Gastroesophageal sphincter (tissue), 4 donors: ENCODE measurements at regions not wholly inside any gene's neighbourhood (a gene's known extent, or its start where the extent isn't known, plus 50 kb on each side); places are given as distances from the start of the nearest gene placed in this dataset.

Experiments used
- ATAC-seq: fragments of 150-250 bp; one replicate; pipeline ENCODE4 v1.9.1; 2016; ENCODE audit warnings: mild to moderate bottlenecking, moderate library complexity
- H3K27ac ChIP-seq, 4 donors: fragments of 200-600 bp; sonication (generic) in 3 of 4; 1 replicate in 3 of 4; 2 replicates in 1 of 4; pipeline ENCODE4 v1.5.1; 2016 to 2019
- H3K27me3 ChIP-seq: fragments of 200-600 bp; sonication (generic); one replicate; pipeline ENCODE4 v1.5.1; 2019
- H3K36me3 ChIP-seq, 2 donors: fragments of 200-600 bp; sonication (generic); one replicate each; pipeline ENCODE4 v1.5.1; 2019; ENCODE audit warnings: control low read depth in 1 of 2
- H3K4me1 ChIP-seq, 3 donors: fragments of 200-600 bp; sonication (generic); 1 replicate in 2 of 3; 2 replicates in 1 of 3; pipeline ENCODE4 v1.5.1; 2016 to 2019; ENCODE audit warnings: control low read depth in 2 of 3
- H3K4me3 ChIP-seq, 2 donors: fragments of 200-600 bp; sonication (generic); one replicate each; pipeline ENCODE4 v1.5.1; 2019; ENCODE audit warnings: mild to moderate bottlenecking in 1 of 2, moderate library complexity in 1 of 2
- H3K9me3 ChIP-seq, 3 donors: fragments of 200-600 bp; sonication (generic); one replicate each; pipeline ENCODE4 v1.5.1; 2017 to 2019; ENCODE audit warnings: control low read depth in 2 of 3
- EP300 ChIP-seq: sonication (generic); formaldehyde crosslinking; IDR thresholded peaks from one replicate; pipeline ENCODE4 v1.6.1; 2017; ENCODE audit warnings: antibody characterized with exemption, mild to moderate bottlenecking
- POLR2A ChIP-seq, 2 donors: fragments of 450-650 bp; IDR thresholded peaks; one replicate each; pipeline ENCODE4 v1.6.1; 2017; ENCODE audit warnings: antibody characterized with exemption in 2 of 2, mild to moderate bottlenecking in 2 of 2, moderate library complexity in 1 of 2
- POLR2AphosphoS5 ChIP-seq: sonication (generic); formaldehyde crosslinking; IDR thresholded peaks from one replicate; pipeline ENCODE4 v1.6.1; 2017; ENCODE audit warnings: antibody characterized with exemption
- WGBS, 2 donors: methylation state at CpG; one replicate each; pipeline ENCODE4 v1.1.5; 2018; ENCODE audit warnings: low coverage in 1 of 2; 5-methylcytosine and 5-hydroxymethylcytosine counted together
- TF ChIP-seq, protein P1 (sequence below), 4 experiments: fragments of 200-600 bp in 2 of 4; fragments of 450-650 bp in 2 of 4; sonication (generic) in 1 of 4; IDR thresholded peaks; one replicate each; pipeline ENCODE4 v1.5.1; 2017 to 2019; ENCODE audit warnings: antibody characterized with exemption in 4 of 4, mild to moderate bottlenecking in 2 of 4, moderate library complexity in 2 of 4

DNA sequence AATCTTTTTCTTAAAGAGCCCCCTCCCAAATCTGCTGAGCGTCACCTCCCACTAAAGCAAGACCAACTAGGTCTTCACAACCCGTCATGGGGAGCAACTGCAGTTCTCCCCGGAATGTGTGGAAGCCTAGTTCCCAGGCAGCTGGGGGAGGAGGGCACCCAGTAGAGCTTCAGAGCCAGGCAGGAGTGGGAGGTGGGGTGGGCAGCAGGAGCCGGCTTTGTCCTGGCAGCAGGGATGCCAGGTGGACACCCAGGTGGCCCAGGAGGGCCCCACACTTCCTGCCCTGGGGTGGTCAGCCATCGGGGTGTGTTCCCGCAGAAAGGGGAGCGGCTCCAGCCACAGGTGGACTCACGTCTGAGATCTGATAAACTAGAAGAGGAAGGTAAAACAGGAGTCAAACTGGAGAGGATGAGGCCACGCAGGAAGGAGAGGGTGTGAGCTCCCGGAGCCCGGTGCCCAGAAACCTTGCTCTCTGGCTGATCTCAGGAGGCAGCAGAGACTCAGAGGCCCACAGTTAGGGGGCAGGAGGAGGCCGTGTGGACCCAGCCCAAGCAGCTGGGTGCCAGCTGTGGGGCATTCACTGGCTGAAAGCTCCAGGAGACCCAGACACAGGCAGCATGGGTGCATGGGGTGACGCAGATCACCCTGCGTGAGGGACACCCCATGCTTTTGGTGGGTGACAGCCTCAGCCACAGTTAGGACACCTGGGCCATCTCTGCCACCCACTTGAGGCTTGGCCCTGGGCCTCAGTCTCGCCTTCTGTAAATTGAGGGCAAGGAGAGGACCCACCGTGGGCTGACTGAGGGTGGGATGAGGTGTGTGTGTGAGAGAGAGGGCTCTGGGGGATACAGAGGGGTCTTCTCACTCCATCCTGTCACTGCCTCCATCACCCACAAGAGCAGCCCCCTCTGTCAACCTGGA, 260.8 kb upstream of the TNRC6C start:
- TF ChIP-seq POLR2AphosphoS5 = no peak
- no peak for TF ChIP-seq POLR2A (IDR thresholded peaks at IDR 0.05)
- no peak for TF ChIP-seq EP300
- TF ChIP-seq, protein P1, sequence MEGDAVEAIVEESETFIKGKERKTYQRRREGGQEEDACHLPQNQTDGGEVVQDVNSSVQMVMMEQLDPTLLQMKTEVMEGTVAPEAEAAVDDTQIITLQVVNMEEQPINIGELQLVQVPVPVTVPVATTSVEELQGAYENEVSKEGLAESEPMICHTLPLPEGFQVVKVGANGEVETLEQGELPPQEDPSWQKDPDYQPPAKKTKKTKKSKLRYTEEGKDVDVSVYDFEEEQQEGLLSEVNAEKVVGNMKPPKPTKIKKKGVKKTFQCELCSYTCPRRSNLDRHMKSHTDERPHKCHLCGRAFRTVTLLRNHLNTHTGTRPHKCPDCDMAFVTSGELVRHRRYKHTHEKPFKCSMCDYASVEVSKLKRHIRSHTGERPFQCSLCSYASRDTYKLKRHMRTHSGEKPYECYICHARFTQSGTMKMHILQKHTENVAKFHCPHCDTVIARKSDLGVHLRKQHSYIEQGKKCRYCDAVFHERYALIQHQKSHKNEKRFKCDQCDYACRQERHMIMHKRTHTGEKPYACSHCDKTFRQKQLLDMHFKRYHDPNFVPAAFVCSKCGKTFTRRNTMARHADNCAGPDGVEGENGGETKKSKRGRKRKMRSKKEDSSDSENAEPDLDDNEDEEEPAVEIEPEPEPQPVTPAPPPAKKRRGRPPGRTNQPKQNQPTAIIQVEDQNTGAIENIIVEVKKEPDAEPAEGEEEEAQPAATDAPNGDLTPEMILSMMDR (IDR thresholded peaks at IDR 0.05) = no peak
- H3K27ac ChIP-seq = no peak overlapping the region
- 93 to 100% methylated on average over 1 to 2 of the region's 16 CpGs for WGBS, 2 donors

DNA sequence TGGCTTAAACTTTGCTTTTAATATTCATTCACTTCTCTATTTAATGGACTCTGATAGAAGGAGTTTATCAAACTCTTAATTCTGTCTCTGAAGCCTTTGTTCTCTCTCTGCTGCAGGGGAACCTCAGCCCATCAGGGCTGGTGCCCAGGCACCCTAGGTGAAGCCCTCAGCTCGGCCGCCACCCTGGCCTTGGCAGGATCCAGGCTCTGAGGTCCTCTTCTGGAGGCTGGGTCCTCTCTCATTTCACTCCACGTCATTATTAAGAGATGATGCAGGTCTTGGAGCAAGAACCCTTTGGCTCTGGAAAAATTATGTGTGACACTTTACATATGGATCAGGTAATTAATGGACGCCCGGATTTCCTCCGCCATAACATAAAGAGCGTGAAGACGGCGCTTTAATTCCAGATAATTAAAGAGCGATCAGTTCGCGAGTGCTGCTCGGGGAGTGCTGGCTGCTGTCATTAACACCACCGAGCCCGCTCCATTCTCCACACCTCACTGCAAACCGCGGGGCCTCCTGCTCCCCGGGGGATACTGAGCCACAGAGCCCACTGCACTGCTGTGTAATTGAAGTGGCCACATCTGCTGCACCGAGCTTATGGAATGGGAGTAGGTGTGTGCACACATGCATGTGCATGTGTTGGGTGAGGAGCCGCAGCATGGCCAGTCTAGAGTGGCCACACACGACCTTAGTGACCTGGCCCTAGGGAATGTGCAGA, 259.4 kb upstream of the TNRC6C start:
- no peaks in the 10 kb centered on the region for H3K36me3 ChIP-seq
- no peak overlapping the region for H3K4me3 ChIP-seq
- H3K27me3 ChIP-seq = peaks cover 5% of the 10 kb centered on the region
- WGBS, 2 donors = 70 to 72% methylated on average over 7 to 14 of the region's 21 CpGs
- H3K4me1 ChIP-seq = peaks cover 0 to 22% (median 15%) of the 10 kb centered on the region in 3 donors
- H3K9me3 ChIP-seq = peaks cover 0 to 15% (median 0%) of the 10 kb centered on the region in 3 donors
- no peak for ATAC-seq
- no peak overlapping the region for H3K27ac ChIP-seq
- TF ChIP-seq EP300 (no peak), POLR2AphosphoS5 (no peak), POLR2A (IDR thresholded peaks at IDR 0.05) (no peak)
- TF ChIP-seq, protein P1 (IDR thresholded peaks at IDR 0.05) = no peak

More for the DNA sequence above, 260.8 kb upstream of the TNRC6C start:
- no peak for ATAC-seq
- peaks cover 0 to 6% (median 0%) of the 10 kb centered on the region in 3 donors for H3K9me3 ChIP-seq
- H3K27me3 ChIP-seq = peaks cover 5% of the 10 kb centered on the region
- no peaks in the 10 kb centered on the region for H3K36me3 ChIP-seq
- H3K4me1 ChIP-seq = peaks cover 0 to 28% (median 15%) of the 10 kb centered on the region in 3 donors
- no peak overlapping the region for H3K4me3 ChIP-seq

DNA sequence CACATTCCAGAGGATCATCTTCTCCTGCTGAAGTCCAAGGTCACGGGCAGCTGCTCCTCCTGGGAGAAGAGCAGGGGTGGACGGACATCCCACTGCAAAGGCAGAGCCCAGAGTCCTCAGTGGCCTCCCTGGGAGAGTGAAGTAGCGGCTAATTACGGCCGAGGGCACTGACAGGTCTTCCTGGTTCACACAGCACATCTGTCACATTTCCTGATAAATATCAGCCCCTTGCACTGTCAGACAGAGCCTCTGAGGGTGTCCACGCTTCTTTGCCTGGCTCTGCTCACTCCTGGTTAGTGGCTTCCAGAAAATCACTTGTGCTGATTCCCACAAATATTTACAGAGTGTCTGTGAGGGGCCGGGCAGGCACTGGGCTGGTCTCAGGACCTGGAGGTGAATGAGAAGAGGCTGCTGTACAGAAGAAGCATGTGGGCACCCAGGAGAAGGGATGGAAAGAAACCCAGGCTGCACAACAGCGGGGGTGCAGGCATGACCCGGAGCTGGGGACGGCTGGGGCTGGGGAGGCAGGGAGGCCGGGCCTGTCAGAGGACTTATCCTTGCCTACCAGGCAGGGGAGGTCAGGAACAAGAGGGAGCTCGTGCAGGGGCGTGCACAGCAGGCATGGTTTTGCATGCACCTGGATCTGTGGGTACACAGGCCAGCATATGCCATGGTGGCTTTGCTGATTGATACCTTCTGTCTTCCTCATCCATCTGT, 258.2 kb upstream of the TNRC6C start:
- TF ChIP-seq POLR2A (IDR thresholded peaks at IDR 0.05) (no peak), POLR2AphosphoS5 (no peak), EP300 (no peak)
- TF ChIP-seq, protein P1 (IDR thresholded peaks at IDR 0.05) = no peak
- Histone ChIP-seq H3K27ac (no peak overlapping the region), H3K36me3 (no peaks in the 10 kb centered on the region), H3K4me1 (peaks cover 0 to 22% (median 15%) of the 10 kb centered on the region in 3 donors), H3K27me3 (no peaks in the 10 kb centered on the region), H3K4me3 (no peak overlapping the region), H3K9me3 (peaks cover 0 to 27% (median 0%) of the 10 kb centered on the region in 3 donors)
- WGBS, 2 donors = 71 to 79% methylated on average over 4 to 10 of the region's 13 CpGs
- ATAC-seq = no peak

DNA sequence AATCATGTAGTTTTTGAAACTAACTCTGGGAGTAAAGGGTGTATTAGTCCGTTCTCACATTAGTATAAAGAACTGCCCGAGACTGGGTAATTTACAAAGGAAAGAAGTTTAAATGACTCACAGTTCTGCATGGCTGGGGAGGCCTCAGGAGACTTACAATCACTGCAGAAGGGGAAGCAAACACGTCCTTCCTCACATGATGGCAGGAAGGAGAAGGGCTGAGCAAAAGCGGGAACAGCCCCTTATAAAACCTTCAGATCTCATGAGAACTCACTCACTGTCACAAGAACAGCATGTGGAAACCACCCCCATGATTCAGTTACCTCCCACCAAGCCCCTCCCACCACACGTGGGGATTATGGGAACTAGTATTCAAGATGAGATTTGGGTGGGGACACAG, 256.5 kb upstream of the TNRC6C start:
- no peak for TF ChIP-seq POLR2AphosphoS5
- TF ChIP-seq, protein P1 (IDR thresholded peaks at IDR 0.05) = no peak
- no peak for TF ChIP-seq POLR2A (IDR thresholded peaks at IDR 0.05)
- no peak for TF ChIP-seq EP300
- H3K27ac ChIP-seq = no peak overlapping the region
- no peak for ATAC-seq
- WGBS, 2 donors = 51 to 75% methylated on average over 2 to 5 of the region's 5 CpGs
- no peaks in the 10 kb centered on the region for H3K27me3 ChIP-seq
- H3K4me3 ChIP-seq = no peak overlapping the region
- H3K9me3 ChIP-seq = peaks cover 0 to 36% (median 0%) of the 10 kb centered on the region in 3 donors
- H3K4me1 ChIP-seq = peaks cover 0 to 7% (median 2%) of the 10 kb centered on the region in 3 donors
- H3K36me3 ChIP-seq = no peaks in the 10 kb centered on the region
